ENCODE measurements at regions not wholly inside any gene's neighbourhood (a gene's known extent, or its start where the extent isn't known, plus 50 kb on each side); places are given as distances from the start of the nearest gene placed in this dataset.

GRCh38 chr1:229197265-229197585 is 73.7 kb upstream of the RAB4A start:
- H3K36me3 ChIP-seq (ENCODE audit: control insufficient read depth, insufficient read depth, low read length): no peaks in the 10 kb centered on the region
- no peaks in the 10 kb centered on the region for H3K79me2 ChIP-seq
- H3K9ac ChIP-seq: no peak overlapping the region
- H2AFZ ChIP-seq: no peak overlapping the region
- H3K4me1 ChIP-seq: no peaks in the 10 kb centered on the region
- no peaks in the 10 kb centered on the region for H3K27me3 ChIP-seq (ENCODE audit: control insufficient read depth, insufficient read depth, low read length)
- no peak overlapping the region for H3K4me2 ChIP-seq (ENCODE audit: low read length)
- no peaks in the 10 kb centered on the region for H3K9me3 ChIP-seq (ENCODE audit: control insufficient read depth, low read length)
- TF ChIP-seq CTCF (IDR thresholded peaks at IDR 0.05): no peak
- H3K27ac ChIP-seq: no peak overlapping the region
- no peak overlapping the region for H3K4me3 ChIP-seq (ENCODE audit: low read depth, low read length)

- no peaks in the 10 kb centered on the region for H3K27me3 ChIP-seq (ENCODE audit: control insufficient read depth, insufficient read depth, low read length)
- no peak overlapping the region for H3K9ac ChIP-seq
- H3K4me2 ChIP-seq (ENCODE audit: low read length): peak overlapping the region; percentile 1
- no peak overlapping the region for H3K27ac ChIP-seq
- no peaks in the 10 kb centered on the region for H3K36me3 ChIP-seq (ENCODE audit: control insufficient read depth, insufficient read depth, low read length)
- H3K4me1 ChIP-seq: no peaks in the 10 kb centered on the region
- no peaks in the 10 kb centered on the region for H3K79me2 ChIP-seq
- no peaks in the 10 kb centered on the region for H3K9me3 ChIP-seq (ENCODE audit: control insufficient read depth, low read length)
- no peak for TF ChIP-seq CTCF (IDR thresholded peaks at IDR 0.05)
- no peak overlapping the region for H3K4me3 ChIP-seq (ENCODE audit: low read depth, low read length)
- peak overlapping the region; percentile 45 for H2AFZ ChIP-seq
Measured at GRCh38 chr1:229199261-229200243, 71.4 kb upstream of the RAB4A start.

- H3K27ac ChIP-seq: no peak overlapping the region
Measured at GRCh38 chr1:229203030-229203751, 67.7 kb upstream of the RAB4A start.

GRCh38 chr1:229203991-229204632 is 66.8 kb upstream of the RAB4A start:
- H3K27ac ChIP-seq: no peak overlapping the region
- no peaks in the 10 kb centered on the region for H3K9me3 ChIP-seq (ENCODE audit: control insufficient read depth, low read length)
- no peak overlapping the region for H2AFZ ChIP-seq
- H3K36me3 ChIP-seq (ENCODE audit: control insufficient read depth, insufficient read depth, low read length): no peaks in the 10 kb centered on the region
- no peaks in the 10 kb centered on the region for H3K79me2 ChIP-seq
- no peaks in the 10 kb centered on the region for H3K27me3 ChIP-seq (ENCODE audit: control insufficient read depth, insufficient read depth, low read length)
- no peaks in the 10 kb centered on the region for H3K4me1 ChIP-seq
- no peak overlapping the region for H3K4me2 ChIP-seq (ENCODE audit: low read length)
- H3K4me3 ChIP-seq (ENCODE audit: low read depth, low read length): no peak overlapping the region
- no peak for TF ChIP-seq CTCF (IDR thresholded peaks at IDR 0.05)
- no peak overlapping the region for H3K9ac ChIP-seq

More at GRCh38 chr1:229203030-229203751, 67.7 kb upstream of the RAB4A start:
- Histone ChIP-seq H2AFZ (no peak overlapping the region), H3K9me3 (ENCODE audit: control insufficient read depth, low read length) (no peaks in the 10 kb centered on the region), H3K4me2 (ENCODE audit: low read length) (no peak overlapping the region), H3K79me2 (no peaks in the 10 kb centered on the region), H3K27me3 (ENCODE audit: control insufficient read depth, insufficient read depth, low read length) (no peaks in the 10 kb centered on the region), H3K9ac (no peak overlapping the region), H3K4me3 (ENCODE audit: low read depth, low read length) (no peak overlapping the region), H3K36me3 (ENCODE audit: control insufficient read depth, insufficient read depth, low read length) (no peaks in the 10 kb centered on the region), H3K4me1 (no peaks in the 10 kb centered on the region)
- TF ChIP-seq CTCF (IDR thresholded peaks at IDR 0.05): no peak

Measured in parathyroid adenoma (tissue), 2 donors.